Prostate gland (tissue), 2 donors: ENCODE measurements at regions not wholly inside any gene's neighbourhood (a gene's known extent, or its start where the extent isn't known, plus 50 kb on each side); places are given as distances from the start of the nearest gene placed in this dataset.

ENCODE experiments used
- DNase-seq: peaks from one replicate; pipeline ENCODE4 v3.0.0-alpha.2; 2019; ENCODE audit warnings: low spot score
- H3K27ac ChIP-seq, 2 donors: fragments of 200-600 bp; sonication (generic); 2 replicates each; pipeline ENCODE4 v1.5.1; 2017 to 2019
- H3K27me3 ChIP-seq: fragments of 200-600 bp; sonication (generic); replicated peaks from 2 replicates; pipeline ENCODE4 v1.5.1; 2019; ENCODE audit not compliant: insufficient read depth
- H3K36me3 ChIP-seq, 2 donors: fragments of 200-600 bp; sonication (generic); 1 replicate in 1 of 2; 2 replicates in 1 of 2; pipeline versions ENCODE4 v1.5.1 to v1.8.1; 2017 to 2019
- H3K4me1 ChIP-seq: fragments of 200-600 bp; sonication (generic); replicated peaks from 2 replicates; pipeline ENCODE4 v1.5.1; 2019
- H3K4me3 ChIP-seq, 2 donors: fragments of 200-600 bp; sonication (generic); 2 replicates each; pipeline ENCODE4 v1.5.1; 2017 to 2019
- H3K9me3 ChIP-seq: fragments of 200-600 bp; sonication (generic); 2 replicates; pipeline ENCODE4 v1.5.1; 2017
- CTCF ChIP-seq, 4 experiments: fragments of 200-600 bp in 2 of 4; fragments of 450-650 bp in 2 of 4; sonication (generic) in 2 of 4; IDR thresholded peaks; 1 replicate in 3 of 4; 2 replicates in 1 of 4; pipeline ENCODE4 v1.5.1; 2016 to 2019; ENCODE audit warnings: antibody characterized with exemption in 4 of 4, mild to moderate bottlenecking in 2 of 4, moderate library complexity in 2 of 4
- POLR2A ChIP-seq: fragments of 450-650 bp; IDR thresholded peaks from one replicate; pipeline ENCODE4 v1.6.1; 2016; ENCODE audit warnings: antibody characterized with exemption, mild to moderate bottlenecking
- POLR2AphosphoS5 ChIP-seq: sonication (generic); formaldehyde crosslinking; IDR thresholded peaks from one replicate; pipeline ENCODE4 v1.6.1; 2017; ENCODE audit warnings: antibody characterized with exemption
- WGBS: methylation state at CpG from one replicate; pipeline ENCODE4 v1.1.5; 2018; 5-methylcytosine and 5-hydroxymethylcytosine counted together
- intact Hi-C: fragments of 100-400 bp; cut with DNase I; formaldehyde crosslinking; loops from one replicate; pipeline ENCODE4 v1.14.2; 2022

GRCh38 chr13:72424059-72424458 is 303.4 kb downstream of the MZT1 start:
- intact Hi-C loops = no loop called here
- H3K27me3 ChIP-seq = no peaks in the 10 kb centered on the region
- WGBS = 85% methylated on average over 2 of the region's 2 CpGs
- H3K4me3 ChIP-seq = no peak overlapping the region
- no peak for TF ChIP-seq POLR2AphosphoS5
- H3K36me3 ChIP-seq = no peaks in the 10 kb centered on the region
- no peaks in the 10 kb centered on the region for H3K4me1 ChIP-seq
- no peak overlapping the region for H3K27ac ChIP-seq
- H3K9me3 ChIP-seq = no peaks in the 10 kb centered on the region
- no peak for DNase-seq

- TF ChIP-seq CTCF (IDR thresholded peaks at IDR 0.05) (no peak), POLR2A (no peak), POLR2AphosphoS5 (no peak)
- no peaks in the 10 kb centered on the region for H3K36me3 ChIP-seq
- intact Hi-C loops = no loop called here
- H3K27me3 ChIP-seq = no peaks in the 10 kb centered on the region
- no peaks in the 10 kb centered on the region for H3K4me1 ChIP-seq
- 74% methylated on average over 3 of the region's 3 CpGs for WGBS
- H3K27ac ChIP-seq = no peak overlapping the region
- H3K4me3 ChIP-seq = no peak overlapping the region
- no peaks in the 10 kb centered on the region for H3K9me3 ChIP-seq
- DNase-seq = no peak
Measured at GRCh38 chr13:72415817-72416216, 311.6 kb downstream of the MZT1 start.

GRCh38 chr13:72412481-72412880 is 314.9 kb downstream of the MZT1 start:
- DNase-seq = no peak
- Histone ChIP-seq H3K27ac (no peak overlapping the region), H3K9me3 (no peaks in the 10 kb centered on the region), H3K27me3 (no peaks in the 10 kb centered on the region), H3K4me3 (no peak overlapping the region), H3K4me1 (no peaks in the 10 kb centered on the region), H3K36me3 (no peaks in the 10 kb centered on the region)
- TF ChIP-seq CTCF (IDR thresholded peaks at IDR 0.05) = no peak
- no peak for TF ChIP-seq POLR2AphosphoS5
- no peak for TF ChIP-seq POLR2A
- intact Hi-C loops = no loop called here
- WGBS = 69% methylated on average over 2 of the region's 2 CpGs

- 73% methylated on average over 1 of the region's 1 CpG for WGBS
- intact Hi-C loops = no loop called here
- H3K9me3 ChIP-seq = no peaks in the 10 kb centered on the region
Measured at GRCh38 chr13:72405441-72405840, 322.0 kb downstream of the MZT1 start.

GRCh38 chr13:72403396-72404010 is 323.9 kb downstream of the MZT1 start:
- H3K36me3 ChIP-seq = no peaks in the 10 kb centered on the region
- whole genome bisulfite sequencing = 93% methylated on average over 3 of the region's 3 CpGs
- TF ChIP-seq POLR2AphosphoS5 (no peak), CTCF (IDR thresholded peaks at IDR 0.05) (no peak), POLR2A (no peak)
- intact Hi-C loops = no loop called here
- no peak overlapping the region for H3K27ac ChIP-seq
- H3K27me3 ChIP-seq = no peaks in the 10 kb centered on the region
- H3K9me3 ChIP-seq = no peaks in the 10 kb centered on the region
- H3K4me1 ChIP-seq = no peaks in the 10 kb centered on the region
- H3K4me3 ChIP-seq = no peak overlapping the region
- no peak for DNase-seq

More at GRCh38 chr13:72405441-72405840, 322.0 kb downstream of the MZT1 start:
- no peak overlapping the region for H3K4me3 ChIP-seq
- no peaks in the 10 kb centered on the region for H3K4me1 ChIP-seq
- no peak overlapping the region for H3K27ac ChIP-seq
- no peak for TF ChIP-seq POLR2AphosphoS5
- no peak for TF ChIP-seq CTCF (IDR thresholded peaks at IDR 0.05)
- TF ChIP-seq POLR2A = no peak
- H3K36me3 ChIP-seq = no peaks in the 10 kb centered on the region
- no peak for DNase-seq
- no peaks in the 10 kb centered on the region for H3K27me3 ChIP-seq
